OCI-M1 (cell line): ENCODE measurements at regions not wholly inside any gene's neighbourhood (a gene's known extent, or its start where the extent isn't known, plus 50 kb on each side); places are given as distances from the start of the nearest gene placed in this dataset.
A peak's percentile ranks its signal among the peaks of the same experiment; 100 is the strongest.

ENCODE experiments used
- DNase-seq: peaks from one replicate; lab custom pipeline; 2025; lab: John Stamatoyannopoulos, UW

GRCh38 chr10:88059190-88059589 is 195.8 kb downstream of the PTEN start:
- no peak for DNase-seq

GRCh38 chr10:88060762-88061161 is 197.3 kb downstream of the PTEN start:
- no peak for DNase-seq

- DNase-seq = no peak
Observed at GRCh38 chr10:88062385-88062784, 199.0 kb downstream of the PTEN start.

- DNase-seq = no peak
Observed at GRCh38 chr10:88062798-88063472, 199.5 kb downstream of the PTEN start.

- DNase-seq = peak; percentile 36
Observed at GRCh38 chr10:88063861-88064557, 200.6 kb downstream of the PTEN start.

GRCh38 chr10:88064608-88065382 is 201.4 kb downstream of the PTEN start:
- DNase-seq = peak; percentile 93

- DNase-seq = no peak
Observed at GRCh38 chr10:88065383-88066049, 202.1 kb downstream of the PTEN start.

GRCh38 chr10:88066319-88066718 is 202.9 kb downstream of the PTEN start:
- no peak for DNase-seq

GRCh38 chr10:88066876-88067275 is 203.5 kb downstream of the PTEN start:
- DNase-seq = no peak

GRCh38 chr10:88067737-88068136 is 204.3 kb downstream of the PTEN start:
- no peak for DNase-seq

- no peak for DNase-seq
Observed at GRCh38 chr10:88069338-88069737, 205.9 kb downstream of the PTEN start.

GRCh38 chr10:88070080-88070880 is 206.9 kb downstream of the PTEN start:
- no peak for DNase-seq

GRCh38 chr10:88071879-88072278 is 208.5 kb downstream of the PTEN start:
- DNase-seq = no peak

- DNase-seq = no peak
Observed at GRCh38 chr10:88073682-88074081, 210.3 kb downstream of the PTEN start.

GRCh38 chr10:88074971-88075370 is 211.5 kb downstream of the PTEN start:
- no peak for DNase-seq

GRCh38 chr10:88076027-88076880 is 212.8 kb downstream of the PTEN start:
- no peak for DNase-seq

- DNase-seq = no peak
Observed at GRCh38 chr10:88077977-88078376, 214.6 kb downstream of the PTEN start.

GRCh38 chr10:88080213-88080612 is 216.8 kb downstream of the PTEN start:
- DNase-seq = no peak

GRCh38 chr10:88081457-88082054 is 218.1 kb downstream of the PTEN start:
- DNase-seq = no peak

- no peak for DNase-seq
Observed at GRCh38 chr10:88082391-88082790, 219.0 kb downstream of the PTEN start.
